T-helper 2 cell treated with Interferon-gamma antibody and Interleukin-4, amounts not matched to agents 100 ng/mL and 5 ng/mL, for 36 hours (primary cell): ENCODE measurements at regions not wholly inside any gene's neighbourhood (a gene's known extent, or its start where the extent isn't known, plus 50 kb on each side); places are given as distances from the start of the nearest gene placed in this dataset.
"Not testable (repeated sequence)": the region's sequence is repeated elsewhere in the genome, so short reads cannot be mapped to it uniquely, and the experiment has no call there.

Experiments
- intact Hi-C: fragments of 100-400 bp; cut with micrococcal nuclease; formaldehyde crosslinking; loops from one replicate; pipeline ENCODE4 v1.15.1; 2023

DNA sequence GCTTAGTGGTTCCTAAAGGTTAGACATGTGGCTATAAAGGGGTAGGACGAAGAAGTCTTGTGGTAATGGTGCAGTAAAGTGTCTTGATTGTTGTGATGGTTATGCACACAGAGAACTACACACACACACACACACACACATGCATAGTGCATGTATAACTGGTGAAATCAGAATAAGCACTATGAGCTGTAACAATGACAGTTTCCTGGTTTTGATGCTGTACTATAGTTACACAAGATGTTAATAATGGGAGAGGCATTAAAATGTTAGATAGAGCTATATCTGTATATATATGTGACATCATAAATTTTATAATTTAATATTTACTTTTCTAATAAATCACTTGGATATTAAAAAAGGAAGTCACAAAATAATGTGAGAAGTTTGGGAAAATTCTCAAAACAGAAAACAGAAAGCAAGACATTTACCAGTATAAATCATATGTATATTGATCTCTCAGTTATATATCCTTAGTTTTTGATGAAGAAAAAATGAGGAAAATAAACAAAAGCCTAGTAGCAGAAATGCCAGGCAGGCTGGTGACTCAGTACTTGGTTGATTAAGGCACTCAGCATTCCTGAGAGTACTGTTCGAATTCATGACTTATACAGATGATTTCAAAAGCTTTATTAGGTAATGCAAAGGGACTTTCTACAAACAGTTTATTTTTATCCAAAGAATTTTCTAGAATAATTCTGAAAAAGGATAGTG, 350.5 kb upstream of the DAB2 start:
- intact Hi-C loops: no loop called here

DNA sequence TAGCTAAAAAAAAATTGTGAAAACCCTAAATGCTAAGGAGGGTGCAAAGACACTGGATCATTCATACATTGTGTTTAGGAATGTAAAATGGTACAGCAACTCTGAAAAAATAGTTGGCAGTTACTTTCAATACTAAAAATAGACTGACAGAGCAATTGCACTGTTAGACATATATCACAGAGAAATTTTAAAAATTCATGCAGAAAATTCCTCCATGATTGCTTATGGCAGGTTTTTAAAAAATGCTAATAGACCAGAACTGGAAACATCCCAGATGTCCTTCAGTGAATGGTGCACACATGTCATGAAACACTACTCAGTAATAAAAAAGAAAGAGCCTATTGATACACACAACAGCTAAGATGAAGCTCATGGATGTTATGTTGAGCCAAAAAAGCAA, 349.8 kb upstream of the DAB2 start:
- intact Hi-C loops: no loop called here

DNA sequence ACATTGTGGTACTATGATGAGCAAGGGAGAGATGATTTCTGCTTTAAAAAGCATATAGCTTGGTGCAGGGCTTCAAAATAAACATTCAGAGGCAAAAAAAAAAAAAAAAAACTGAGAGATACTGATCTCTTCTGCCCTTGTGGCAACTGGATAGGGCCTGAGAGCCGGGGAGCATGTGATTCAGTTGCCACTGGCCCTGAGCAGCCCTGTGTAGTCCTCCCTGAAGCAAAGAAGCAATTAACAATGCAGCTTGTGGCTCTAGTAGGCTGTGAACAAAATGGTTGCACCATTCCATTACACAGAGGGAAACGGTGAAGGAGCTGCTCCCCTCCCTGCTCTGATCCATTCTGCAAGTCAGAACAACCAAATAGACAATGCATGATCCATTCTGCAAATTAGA, 347.5 kb upstream of the DAB2 start:
- intact Hi-C loops: no loop called here

DNA sequence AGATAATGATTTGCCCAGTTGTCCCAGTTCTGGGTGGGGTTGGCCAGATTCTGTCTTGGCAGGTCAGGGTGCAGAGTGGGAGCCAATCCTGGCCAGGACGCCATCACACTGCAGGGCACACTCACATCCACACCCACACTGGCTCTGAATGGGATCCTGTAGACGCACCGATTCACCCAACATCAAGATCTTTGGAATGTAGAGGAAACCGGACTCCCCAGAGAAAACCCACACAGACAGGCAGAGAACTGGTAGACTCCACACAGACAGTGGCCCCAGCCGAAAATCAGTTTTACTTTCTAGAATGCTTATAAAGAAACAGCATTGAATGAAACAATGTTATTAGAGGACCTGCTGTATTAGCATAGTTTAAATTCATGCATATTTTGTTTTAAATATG, 343.1 kb upstream of the DAB2 start:
- intact Hi-C loops: no loop called here

DNA sequence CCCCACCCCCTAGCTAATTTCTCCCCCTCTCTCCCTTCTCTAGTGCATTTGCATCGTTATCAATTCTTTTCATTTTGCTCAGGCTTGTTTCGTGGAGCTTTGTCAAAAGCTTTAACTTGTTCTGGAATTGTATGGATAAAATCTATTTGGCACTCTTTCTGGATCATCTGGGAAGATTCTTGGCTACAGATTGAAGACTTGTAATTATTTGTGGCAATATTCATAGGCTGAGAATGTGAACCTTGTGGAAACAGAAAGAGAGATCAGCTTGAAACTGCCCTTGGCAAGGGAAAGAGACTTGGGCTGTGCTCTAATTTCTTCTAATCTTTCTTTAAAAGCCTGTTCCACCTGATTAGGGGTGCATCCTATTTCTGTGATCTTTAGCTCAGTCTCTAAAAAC, 340.6 kb upstream of the DAB2 start:
- intact Hi-C loops: no loop called here

DNA sequence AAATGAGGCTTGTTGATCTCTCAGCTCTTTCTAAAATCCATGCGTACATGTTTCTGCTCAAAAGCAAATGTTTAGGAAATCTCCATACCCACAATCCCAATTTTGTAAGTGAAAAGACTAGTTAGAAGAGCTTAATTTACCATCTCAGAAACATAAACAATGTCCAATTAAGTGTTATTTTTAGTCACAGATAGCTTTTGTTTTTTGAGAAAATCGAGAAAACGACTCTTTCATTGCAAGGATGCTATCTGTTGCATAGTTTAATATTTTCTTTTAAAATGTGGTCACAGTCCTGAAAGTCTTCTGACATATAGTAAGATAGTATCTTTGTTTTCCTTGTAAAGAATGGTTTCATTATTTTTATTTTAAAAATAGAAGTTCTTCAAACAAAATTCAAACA, 338.0 kb upstream of the DAB2 start:
- intact Hi-C loops: no loop called here

DNA sequence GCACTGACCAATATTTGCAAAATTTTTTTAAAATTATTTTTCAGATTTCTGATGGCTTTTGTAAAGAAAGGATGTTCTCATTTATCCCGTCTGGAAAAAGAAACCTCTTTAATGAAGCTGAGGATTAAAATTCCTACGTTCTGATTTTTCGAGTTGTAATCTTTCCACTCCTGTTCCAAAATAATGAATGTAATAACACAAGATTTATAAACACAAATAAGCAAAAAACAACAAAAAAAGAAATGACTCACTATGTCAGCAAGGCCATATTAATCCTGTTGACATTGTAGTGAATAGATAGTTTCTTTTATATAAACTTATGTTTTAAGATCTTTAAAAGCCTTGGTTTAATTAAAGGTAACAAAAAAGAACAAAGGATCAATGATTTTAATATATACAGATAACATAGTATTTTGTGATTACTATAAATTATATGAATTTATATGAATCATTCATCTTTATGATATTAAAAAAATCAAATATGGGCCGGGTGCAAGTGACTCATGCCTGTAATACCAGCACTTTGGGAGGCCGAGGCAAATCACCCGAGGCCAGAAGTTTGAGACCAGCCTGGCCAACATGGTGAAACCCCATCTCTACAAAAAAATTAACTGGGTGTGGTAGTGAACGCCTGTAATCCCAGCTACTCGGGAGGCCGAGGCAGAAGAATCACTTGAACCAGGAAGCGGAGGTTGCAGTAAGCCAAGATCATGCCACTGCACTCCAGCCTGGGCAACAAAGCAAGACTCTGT, 336.6 kb upstream of the DAB2 start:
- intact Hi-C loops: no loop called here

DNA sequence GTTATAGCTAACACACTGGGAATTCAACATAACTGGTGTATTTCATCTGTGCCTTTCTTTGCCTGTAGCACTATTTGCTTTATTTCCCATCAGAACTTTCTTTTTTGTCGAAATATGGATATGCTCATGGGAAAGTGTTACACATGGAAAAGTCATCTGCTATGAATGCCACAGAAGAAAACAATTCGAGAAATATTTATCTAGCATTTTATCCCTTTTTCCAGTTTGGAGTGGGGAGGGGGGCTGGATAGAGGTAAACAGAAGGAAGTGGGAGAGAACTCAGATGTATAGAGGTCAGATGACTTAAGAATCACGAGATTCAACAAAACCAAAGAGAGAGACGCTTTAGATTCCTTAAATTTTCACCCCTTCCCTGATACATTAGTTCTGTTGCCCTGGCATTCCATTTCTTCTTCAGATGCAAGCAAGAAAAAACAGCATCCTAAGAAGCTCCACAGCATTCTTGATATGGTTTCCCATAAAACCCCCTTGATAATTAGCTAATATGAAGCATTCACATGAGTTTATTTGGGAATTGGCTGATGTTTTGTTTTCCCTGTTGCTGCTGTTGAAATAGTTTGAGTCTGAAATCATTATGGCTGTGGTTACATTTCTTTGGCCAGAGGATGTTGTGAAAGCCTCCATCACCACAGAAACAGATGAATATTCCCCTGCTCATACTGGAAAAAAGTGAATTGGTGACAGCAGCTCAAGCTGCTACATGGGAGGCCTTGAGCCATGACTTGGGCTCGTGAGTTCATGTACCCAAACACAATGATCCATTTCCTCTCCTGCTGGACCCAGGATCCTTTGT, 335.8 kb upstream of the DAB2 start:
- intact Hi-C loops: no loop called here

DNA sequence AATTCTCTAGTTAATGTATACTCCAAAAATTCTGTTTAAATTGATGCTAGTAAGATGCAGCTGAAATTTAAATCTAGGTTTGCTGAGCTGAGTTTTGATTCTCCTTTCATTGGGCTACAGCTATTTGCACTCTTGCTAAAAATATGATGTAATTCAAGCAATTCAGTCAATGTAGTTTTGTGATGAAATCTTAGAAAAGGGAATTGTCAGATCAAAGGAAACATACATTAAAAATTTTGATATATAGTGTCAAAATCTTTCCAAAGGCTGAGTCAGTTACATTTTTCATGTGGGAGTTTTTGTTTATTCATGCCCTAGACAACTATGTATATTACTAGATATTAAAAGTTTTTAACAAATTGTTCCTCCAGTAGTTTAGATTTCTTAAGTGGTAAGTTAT, 334.9 kb upstream of the DAB2 start:
- intact Hi-C loops: no loop called here

DNA sequence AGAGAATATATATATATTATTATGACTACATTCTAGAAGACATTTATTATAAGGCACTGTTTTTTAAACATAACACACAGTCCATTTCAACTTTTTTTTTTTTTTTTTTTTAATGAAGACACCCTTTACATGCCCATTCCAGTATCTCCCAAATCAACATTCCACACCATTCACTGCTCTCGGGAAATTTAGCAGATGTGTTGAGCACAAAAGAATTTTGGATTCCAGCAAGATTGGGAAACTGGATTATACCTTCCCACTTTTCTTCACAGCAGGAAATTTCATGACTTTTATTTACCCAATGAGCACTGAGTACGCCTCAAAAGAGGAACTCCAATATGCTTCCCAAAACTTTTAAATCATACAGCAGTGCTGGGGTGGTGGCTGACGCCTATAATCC, 333.6 kb upstream of the DAB2 start:
- intact Hi-C loops: no loop called here

DNA sequence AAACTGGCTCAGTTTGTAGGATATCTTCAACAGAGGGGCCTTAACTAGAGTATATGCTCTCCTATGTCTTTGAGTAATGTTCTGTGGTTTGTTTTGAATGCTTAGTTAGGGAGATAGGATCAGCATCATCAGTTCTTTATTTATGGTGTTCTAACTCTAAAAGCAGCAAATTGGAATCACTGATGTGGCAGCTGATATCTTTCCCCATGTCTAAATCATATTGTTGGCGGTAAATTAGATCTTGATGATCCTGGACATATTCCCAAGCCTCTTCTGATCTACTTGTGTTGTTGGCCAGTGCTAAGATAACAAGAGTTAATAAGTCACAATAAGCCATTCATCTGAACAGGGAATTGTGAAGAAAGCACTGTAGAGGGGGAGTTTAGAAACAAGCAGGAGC, 332.4 kb upstream of the DAB2 start:
- intact Hi-C loops: no loop called here

DNA sequence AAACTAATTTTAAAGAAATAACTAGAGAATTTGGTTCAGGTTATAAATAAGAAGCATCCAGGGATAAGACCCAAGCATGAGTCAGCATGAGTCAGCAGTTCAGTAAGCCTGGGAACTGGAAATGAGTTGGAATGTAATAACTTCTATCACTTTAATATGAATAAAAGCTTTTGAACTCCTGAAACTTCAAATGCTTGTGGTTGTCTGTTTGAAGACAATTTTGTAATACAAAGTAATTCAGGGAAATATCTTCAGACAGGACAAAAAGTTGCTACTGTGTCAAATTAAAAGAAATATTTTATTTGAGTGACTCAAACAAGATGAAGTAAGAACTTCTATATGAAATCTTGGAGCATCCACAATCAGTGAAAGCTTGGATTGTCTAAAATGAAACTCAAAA, 331.2 kb upstream of the DAB2 start:
- intact Hi-C loops: no loop called here

DNA sequence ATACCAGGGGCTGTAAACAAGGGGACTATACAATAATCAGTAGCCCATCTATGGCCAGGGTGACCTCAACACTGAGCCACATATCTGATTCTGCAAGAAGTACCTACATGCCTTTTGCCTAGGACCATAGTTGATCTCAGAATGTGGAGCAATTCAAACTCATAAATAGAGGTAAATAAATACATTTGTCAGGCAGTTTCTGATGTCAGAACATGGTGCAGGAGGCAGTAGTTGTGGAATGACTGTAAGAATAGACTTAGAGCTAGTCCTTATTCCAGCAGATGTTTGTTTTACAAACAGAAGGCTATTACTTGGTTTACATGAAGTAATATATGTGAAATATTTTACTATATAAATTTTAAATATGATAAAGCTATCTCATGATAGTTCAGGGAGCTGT, 330.7 kb upstream of the DAB2 start:
- intact Hi-C loops: no loop called here

DNA sequence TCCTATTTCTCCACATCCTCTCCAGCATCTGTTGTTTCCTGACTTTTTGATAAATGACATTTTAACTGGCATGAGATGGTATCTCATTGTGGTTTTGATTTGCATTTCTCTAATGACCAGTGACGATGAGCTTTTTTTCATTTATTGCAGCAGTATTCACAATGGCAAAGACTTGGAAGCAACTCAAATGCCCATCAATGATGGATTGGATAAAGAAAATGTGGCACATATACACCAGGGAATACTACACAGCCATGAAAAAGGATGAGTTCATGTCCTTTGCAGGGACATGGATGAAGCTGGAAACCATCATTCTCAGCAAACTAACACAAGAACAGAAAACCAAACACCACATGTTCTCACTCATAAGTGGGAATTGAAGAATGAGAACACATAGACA, 329.0 kb upstream of the DAB2 start:
- intact Hi-C loops: not testable (repeated sequence)

DNA sequence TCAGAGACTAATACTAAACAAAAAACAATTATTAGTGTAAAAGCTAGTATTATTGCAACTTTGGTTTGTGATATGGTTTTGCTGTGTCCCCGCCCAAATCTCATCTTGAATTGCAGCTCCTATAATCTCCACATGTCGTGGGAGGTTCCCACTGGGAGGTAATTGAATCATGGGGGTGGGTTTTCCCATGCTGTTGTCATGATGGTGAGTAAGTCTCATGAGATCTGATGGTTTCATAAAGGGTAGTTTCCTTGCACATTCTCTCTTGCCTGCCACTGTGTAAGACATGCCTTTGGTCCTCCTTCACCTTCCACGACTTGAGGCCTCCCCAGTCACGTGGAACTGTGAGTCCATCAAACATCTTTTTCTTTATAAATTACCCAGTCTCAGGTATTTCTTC, 325.9 kb upstream of the DAB2 start:
- intact Hi-C loops: no loop called here

DNA sequence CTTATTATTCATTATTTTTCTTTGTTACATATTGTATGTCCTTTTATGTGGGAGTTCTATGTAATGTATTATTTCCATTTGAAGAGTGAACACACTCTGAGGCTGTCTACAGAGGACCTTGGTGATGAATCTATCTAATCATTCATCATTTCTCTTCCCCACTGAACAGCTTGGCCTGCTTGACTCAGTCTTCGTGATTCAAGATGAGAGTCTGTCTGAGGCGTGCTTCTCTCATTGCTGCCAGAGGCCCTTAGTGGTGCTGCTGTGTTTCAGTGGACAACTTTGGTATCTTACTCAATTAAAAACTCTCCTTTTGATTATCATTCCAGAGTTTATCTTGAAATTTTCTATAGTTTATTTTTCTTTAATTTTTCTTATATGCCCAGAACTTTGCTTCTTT, 318.1 kb upstream of the DAB2 start:
- intact Hi-C loops: no loop called here

DNA sequence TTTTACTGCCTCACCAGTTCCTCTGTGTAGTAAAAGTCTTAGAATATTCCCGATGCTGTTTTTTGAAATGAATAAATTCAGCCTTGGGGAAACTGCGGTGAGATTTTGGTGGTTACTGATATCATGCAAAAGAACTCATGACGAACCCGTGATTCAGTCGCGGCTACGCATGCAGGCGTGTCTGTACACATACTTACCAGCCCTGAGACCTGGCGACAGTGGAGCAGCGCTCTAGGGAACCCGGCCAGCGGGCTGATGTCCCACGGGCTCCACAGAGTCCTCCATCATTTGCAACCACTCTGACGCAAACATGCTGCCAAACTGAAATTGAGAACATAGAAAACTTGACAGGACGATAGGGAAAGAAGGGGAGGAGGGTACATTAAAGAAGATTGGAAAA, 315.6 kb upstream of the DAB2 start:
- intact Hi-C loops: no loop called here

DNA sequence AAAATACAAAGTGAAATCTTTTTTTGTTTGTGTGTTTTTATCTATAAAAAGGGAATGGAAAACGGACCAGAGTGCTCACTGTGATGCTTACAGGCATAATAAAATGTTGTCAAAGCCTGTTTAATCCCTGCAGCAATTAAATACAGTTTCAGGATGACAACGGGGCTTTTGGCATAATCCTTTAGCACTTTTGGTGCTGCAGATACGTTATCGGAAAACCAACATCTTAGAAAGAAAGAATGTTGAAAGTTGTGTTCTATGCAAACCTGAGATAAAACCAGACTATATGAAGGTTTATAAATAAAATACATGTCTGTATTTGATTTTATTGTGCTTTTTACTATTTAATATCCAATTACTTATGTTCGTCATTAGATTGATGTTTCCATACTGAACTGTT, 307.4 kb upstream of the DAB2 start:
- intact Hi-C loops: no loop called here

DNA sequence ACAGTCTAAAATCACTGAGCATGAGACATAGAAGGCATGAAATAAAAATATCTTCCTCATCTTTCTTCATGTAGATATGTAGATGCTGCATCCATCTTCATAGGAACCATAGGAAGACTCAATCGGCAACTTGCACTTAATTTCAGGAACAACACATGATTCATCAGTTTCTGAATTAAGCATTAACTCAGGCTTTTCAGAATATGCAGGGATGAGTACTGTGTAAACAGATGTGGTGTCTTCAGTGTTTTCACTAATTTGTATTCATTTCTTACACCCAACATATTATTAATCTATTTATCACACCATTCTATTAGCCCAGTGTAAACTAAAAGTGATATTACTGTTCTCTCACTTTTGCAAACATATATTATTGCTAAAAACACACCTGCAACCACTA, 305.9 kb upstream of the DAB2 start:
- intact Hi-C loops: no loop called here

DNA sequence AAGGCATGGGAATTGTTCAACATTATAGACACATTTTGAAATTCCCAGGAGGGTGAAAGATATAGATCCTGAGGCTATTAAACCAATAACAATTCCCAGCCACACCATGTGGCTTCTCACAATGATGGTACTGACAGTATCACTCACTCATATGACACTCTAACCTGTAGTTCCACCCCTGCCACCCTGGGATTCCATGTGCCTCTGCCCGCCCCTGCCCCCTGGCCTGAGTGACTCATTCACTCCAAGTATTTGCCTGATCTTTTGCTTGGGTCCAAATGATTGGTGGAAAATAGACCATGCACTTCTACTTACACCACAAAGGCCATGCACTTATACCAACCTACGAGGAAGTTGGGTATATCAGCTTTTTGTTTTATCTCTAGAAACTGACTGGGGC, 305.2 kb upstream of the DAB2 start:
- intact Hi-C loops: no loop called here

DNA sequence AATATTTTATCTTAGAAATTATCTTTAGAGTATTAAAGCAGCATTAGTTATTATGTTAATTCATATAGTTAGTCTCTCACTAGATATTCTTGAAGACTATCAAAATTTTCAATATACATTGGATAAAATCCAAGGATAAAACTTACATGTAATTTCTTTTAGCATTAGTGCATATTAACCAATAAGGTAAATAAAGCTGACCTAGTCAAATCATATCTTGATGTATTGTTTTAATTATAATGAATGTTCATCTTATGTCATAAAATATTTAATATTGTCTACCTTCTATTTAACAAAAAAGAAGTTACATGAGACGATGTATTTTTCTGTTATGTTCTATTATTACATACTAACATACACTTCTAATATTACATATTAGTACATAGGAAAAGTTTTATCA, 301.7 kb upstream of the DAB2 start:
- intact Hi-C loops: no loop called here

DNA sequence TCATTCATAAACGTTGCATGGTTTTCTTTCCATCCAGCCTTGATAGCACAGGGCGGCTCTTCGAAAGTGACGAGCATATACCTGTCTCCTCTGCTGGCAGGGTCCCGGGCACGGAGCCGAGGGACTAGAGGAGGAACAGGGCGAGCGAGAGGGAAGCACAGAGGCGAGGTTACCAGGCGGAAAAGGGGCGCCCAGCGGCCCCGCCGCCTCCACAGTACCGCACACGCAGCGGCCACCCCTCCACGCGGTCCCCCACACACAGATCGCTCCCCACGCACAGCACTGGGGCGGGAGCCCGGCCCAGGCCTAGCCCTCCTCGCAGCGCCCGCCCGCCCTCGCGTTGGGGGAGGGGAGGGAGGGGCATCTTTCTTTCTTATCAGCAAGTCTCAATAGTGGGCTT, 296.6 kb upstream of the DAB2 start:
- intact Hi-C loops: no loop called here

DNA sequence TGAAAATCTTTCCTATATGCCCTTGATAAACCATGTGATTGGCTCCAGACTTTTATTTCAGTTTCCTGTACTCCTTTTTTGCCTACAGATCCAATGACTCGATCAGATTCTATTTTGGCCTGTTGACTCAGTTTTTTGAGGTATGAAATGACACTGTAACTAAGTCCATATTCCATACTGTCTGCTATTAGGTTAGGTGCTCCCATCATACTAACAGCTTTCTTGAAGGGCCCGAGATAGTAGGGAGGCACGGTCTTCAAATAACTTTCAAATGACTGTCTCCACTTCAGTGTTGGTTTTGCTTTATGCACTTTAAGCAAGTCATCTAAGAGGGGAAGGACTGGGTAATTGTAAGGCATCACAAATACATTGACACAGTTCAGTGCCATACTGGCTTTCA, 295.4 kb upstream of the DAB2 start:
- intact Hi-C loops: no loop called here
